Pulmonary artery endothelial cell (primary cell): ENCODE measurements at regions not wholly inside any gene's neighbourhood (a gene's known extent, or its start where the extent isn't known, plus 50 kb on each side); places are given as distances from the start of the nearest gene placed in this dataset.
"Not testable (repeated sequence)": the region's sequence is repeated elsewhere in the genome, so short reads cannot be mapped to it uniquely, and the experiment has no call there.

Source experiments
- DNase-seq: peaks from one replicate; pipeline ENCODE4 v3.0.0-alpha.2; 2011; ENCODE audit warnings: low read depth, low spot score

- not testable (repeated sequence) for DNase-seq
These were observed 69.1 kb downstream of the ZNF518B start for GRCh38 chr4:10388146-10388545.

- DNase-seq = no peak
These were observed 71.2 kb downstream of the ZNF518B start for GRCh38 chr4:10385994-10386394.

GRCh38 chr4:10384974-10385373 lies 72.3 kb downstream of the ZNF518B start:
- DNase-seq = no peak

- DNase-seq = no peak
These were observed 73.8 kb downstream of the ZNF518B start for GRCh38 chr4:10383417-10383816.

GRCh38 chr4:10382171-10382570 lies 75.1 kb downstream of the ZNF518B start:
- not testable (repeated sequence) for DNase-seq

GRCh38 chr4:10381146-10381545 lies 76.1 kb downstream of the ZNF518B start:
- DNase-seq = no peak

- DNase-seq = no peak
These were observed 76.5 kb downstream of the ZNF518B start for GRCh38 chr4:10380735-10381134.

GRCh38 chr4:10371869-10372471 lies 85.3 kb downstream of the ZNF518B start:
- DNase-seq = no peak

GRCh38 chr4:10371121-10371520 lies 86.1 kb downstream of the ZNF518B start:
- DNase-seq = no peak

GRCh38 chr4:10369517-10369916 lies 87.7 kb downstream of the ZNF518B start:
- DNase-seq = no peak

GRCh38 chr4:10366628-10367027 lies 90.6 kb downstream of the ZNF518B start:
- no peak for DNase-seq

- no peak for DNase-seq
These were observed 93.0 kb downstream of the ZNF518B start for GRCh38 chr4:10364194-10364593.

GRCh38 chr4:10354746-10355145 lies 102.5 kb downstream of the ZNF518B start:
- DNase-seq = no peak

GRCh38 chr4:10354225-10354624 lies 103.0 kb downstream of the ZNF518B start:
- DNase-seq = no peak

GRCh38 chr4:10353110-10353509 lies 104.1 kb downstream of the ZNF518B start:
- no peak for DNase-seq

GRCh38 chr4:10348241-10348640 lies 109.0 kb downstream of the ZNF518B start:
- DNase-seq = no peak

GRCh38 chr4:10347815-10348214 lies 109.4 kb downstream of the ZNF518B start:
- no peak for DNase-seq

- DNase-seq = no peak
These were observed 109.9 kb downstream of the ZNF518B start for GRCh38 chr4:10347281-10347795.

GRCh38 chr4:10346023-10346422 lies 111.2 kb downstream of the ZNF518B start:
- no peak for DNase-seq

GRCh38 chr4:10345381-10345784 lies 111.8 kb downstream of the ZNF518B start:
- DNase-seq = no peak

- DNase-seq = no peak
These were observed 112.4 kb downstream of the ZNF518B start for GRCh38 chr4:10344824-10345223.

GRCh38 chr4:10343656-10344055 lies 113.6 kb downstream of the ZNF518B start:
- no peak for DNase-seq

- DNase-seq = no peak
These were observed 114.4 kb downstream of the ZNF518B start for GRCh38 chr4:10342866-10343265.

- DNase-seq = no peak
These were observed 120.8 kb downstream of the ZNF518B start for GRCh38 chr4:10336471-10336870.
